Tibial nerve (tissue), 4 donors: ENCODE measurements at regions not wholly inside any gene's neighbourhood (a gene's known extent, or its start where the extent isn't known, plus 50 kb on each side); places are given as distances from the start of the nearest gene placed in this dataset.

ENCODE experiments used
- CTCF ChIP-seq, 5 experiments: fragments of 200-600 bp in 3 of 5; fragments of 450-650 bp in 2 of 5; sonication (generic) in 3 of 5; IDR thresholded peaks; one replicate each; pipeline ENCODE4 v1.5.1; 2016 to 2019; ENCODE audit warnings: antibody characterized with exemption in 5 of 5, mild to moderate bottlenecking in 3 of 5, moderate library complexity in 2 of 5
- EP300 ChIP-seq, 2 donors: sonication (generic); formaldehyde crosslinking; IDR thresholded peaks; one replicate each; pipeline ENCODE4 v1.6.1; 2017; ENCODE audit warnings: antibody characterized with exemption in 2 of 2, mild to moderate bottlenecking in 1 of 2
- POLR2A ChIP-seq, 2 donors: fragments of 450-650 bp; IDR thresholded peaks; one replicate each; pipeline ENCODE4 v1.6.1; 2017; ENCODE audit warnings: antibody characterized with exemption in 2 of 2, mild to moderate bottlenecking in 2 of 2, moderate library complexity in 2 of 2

- TF ChIP-seq CTCF (IDR thresholded peaks at IDR 0.05) (no peak), POLR2A (IDR thresholded peaks at IDR 0.05) (no peak), EP300 (IDR thresholded peaks at IDR 0.05) (no peak)
Measured at GRCh38 chr4:130154901-130155300, 1058.9 kb downstream of the C4orf33 start.
